ENCODE measurements at regions not wholly inside any gene's neighbourhood (a gene's known extent, or its start where the extent isn't known, plus 50 kb on each side); places are given as distances from the start of the nearest gene placed in this dataset.

DNA sequence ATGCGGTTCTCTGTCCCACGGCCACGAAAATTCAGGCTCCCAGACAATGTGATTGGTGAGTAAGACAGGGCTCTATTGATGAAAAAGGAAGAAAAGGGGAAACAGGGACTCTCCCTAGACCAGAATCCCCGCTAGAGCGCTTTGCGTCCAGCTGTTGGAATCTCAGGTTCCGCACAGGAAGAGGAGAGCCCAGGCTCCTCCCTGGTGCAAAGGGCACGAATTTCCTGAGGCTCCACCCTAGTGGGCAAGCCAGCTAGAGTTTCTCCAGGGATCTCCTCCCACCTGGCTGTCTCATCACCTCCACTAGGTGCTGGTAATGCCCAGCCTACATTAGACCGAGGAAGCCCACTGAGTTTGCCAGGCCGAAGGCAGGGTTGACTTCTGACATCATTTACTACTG is 135.9 kb upstream of the SOX4 start:
- TF ChIP-seq, protein P1, sequence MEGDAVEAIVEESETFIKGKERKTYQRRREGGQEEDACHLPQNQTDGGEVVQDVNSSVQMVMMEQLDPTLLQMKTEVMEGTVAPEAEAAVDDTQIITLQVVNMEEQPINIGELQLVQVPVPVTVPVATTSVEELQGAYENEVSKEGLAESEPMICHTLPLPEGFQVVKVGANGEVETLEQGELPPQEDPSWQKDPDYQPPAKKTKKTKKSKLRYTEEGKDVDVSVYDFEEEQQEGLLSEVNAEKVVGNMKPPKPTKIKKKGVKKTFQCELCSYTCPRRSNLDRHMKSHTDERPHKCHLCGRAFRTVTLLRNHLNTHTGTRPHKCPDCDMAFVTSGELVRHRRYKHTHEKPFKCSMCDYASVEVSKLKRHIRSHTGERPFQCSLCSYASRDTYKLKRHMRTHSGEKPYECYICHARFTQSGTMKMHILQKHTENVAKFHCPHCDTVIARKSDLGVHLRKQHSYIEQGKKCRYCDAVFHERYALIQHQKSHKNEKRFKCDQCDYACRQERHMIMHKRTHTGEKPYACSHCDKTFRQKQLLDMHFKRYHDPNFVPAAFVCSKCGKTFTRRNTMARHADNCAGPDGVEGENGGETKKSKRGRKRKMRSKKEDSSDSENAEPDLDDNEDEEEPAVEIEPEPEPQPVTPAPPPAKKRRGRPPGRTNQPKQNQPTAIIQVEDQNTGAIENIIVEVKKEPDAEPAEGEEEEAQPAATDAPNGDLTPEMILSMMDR (conservative IDR thresholded peaks at IDR 0.05), result no peak
- Mint-ChIP-seq H3K4me3 (no peak overlapping the region), H3K4me1 (peaks cover 6% of the 10 kb centered on the region), H3K27ac (no peak overlapping the region), H3K9me3 (no peaks in the 10 kb centered on the region), H3K27me3 (ENCODE audit: insufficient read depth) (peaks cover 8% of the 10 kb centered on the region), H3K36me3 (ENCODE audit: low read depth) (no peaks in the 10 kb centered on the region)
- Histone ChIP-seq H3K4me3 (ENCODE audit: low read length) (no peak overlapping the region), H3K9me3 (ENCODE audit: control insufficient read depth, low read length) (no peaks in the 10 kb centered on the region), H3K9ac (ENCODE audit: extremely low read depth, low read length, poor library complexity, severe bottlenecking) (no peak overlapping the region), H3K27ac (ENCODE audit: low read depth, low read length) (no peak overlapping the region), H3K36me3 (ENCODE audit: control insufficient read depth, insufficient read depth, low read length) (no peaks in the 10 kb centered on the region), H3K27me3 (ENCODE audit: control insufficient read depth, insufficient read depth, low read length, poor library complexity, severe bottlenecking) (no peaks in the 10 kb centered on the region), H3K4me1 (ENCODE audit: control insufficient read depth, insufficient read depth, low read length) (no peaks in the 10 kb centered on the region)
- no peak for DNase-seq
- WGBS, 2 experiments (ENCODE audit: insufficient coverage in 1 of 2, insufficient read length in 1 of 2), result 95 to 96% methylated on average over 9 to 10 of the region's 10 CpGs

DNA sequence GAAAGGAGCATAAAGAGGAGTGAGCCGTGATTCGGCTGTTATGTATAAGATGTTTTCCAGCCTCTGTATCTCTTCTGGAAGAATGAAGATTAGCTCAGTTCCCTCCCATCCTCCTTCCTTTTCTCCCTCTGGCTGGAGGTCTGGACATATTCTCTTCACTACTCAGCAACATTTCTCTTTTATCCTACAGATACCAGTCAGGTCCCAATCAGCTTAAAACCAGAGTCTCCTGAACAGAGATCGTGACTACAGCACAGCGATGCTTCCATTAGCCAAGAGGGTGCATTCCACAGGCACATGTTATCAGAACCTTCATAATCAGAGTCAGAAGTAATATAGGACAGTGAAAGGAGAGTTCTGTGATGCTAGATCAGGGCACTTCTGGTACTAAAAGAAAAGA is 133.9 kb upstream of the SOX4 start:
- Histone ChIP-seq H3K36me3 (ENCODE audit: control insufficient read depth, insufficient read depth, low read length) (no peaks in the 10 kb centered on the region), H3K27ac (ENCODE audit: low read depth, low read length) (no peak overlapping the region), H3K4me1 (ENCODE audit: control insufficient read depth, insufficient read depth, low read length) (no peaks in the 10 kb centered on the region), H3K9me3 (ENCODE audit: control insufficient read depth, low read length) (no peaks in the 10 kb centered on the region), H3K4me3 (ENCODE audit: low read length) (no peak overlapping the region), H3K27me3 (ENCODE audit: control insufficient read depth, insufficient read depth, low read length, poor library complexity, severe bottlenecking) (no peaks in the 10 kb centered on the region), H3K9ac (ENCODE audit: extremely low read depth, low read length, poor library complexity, severe bottlenecking) (no peak overlapping the region)
- H3K9me3 Mint-ChIP-seq, result no peaks in the 10 kb centered on the region
- no peak overlapping the region for H3K4me3 Mint-ChIP-seq
- H3K27ac Mint-ChIP-seq, result no peak overlapping the region
- 92 to 100% methylated on average over 2 to 4 of the region's 4 CpGs for WGBS, 2 experiments (ENCODE audit: insufficient coverage in 1 of 2, insufficient read length in 1 of 2)
- peaks cover 6% of the 10 kb centered on the region for H3K4me1 Mint-ChIP-seq
- no peak for DNase-seq
- no peaks in the 10 kb centered on the region for H3K36me3 Mint-ChIP-seq (ENCODE audit: low read depth)
- TF ChIP-seq, protein P1 (conservative IDR thresholded peaks at IDR 0.05), result no peak
- H3K27me3 Mint-ChIP-seq (ENCODE audit: insufficient read depth), result peaks cover 8% of the 10 kb centered on the region

DNA sequence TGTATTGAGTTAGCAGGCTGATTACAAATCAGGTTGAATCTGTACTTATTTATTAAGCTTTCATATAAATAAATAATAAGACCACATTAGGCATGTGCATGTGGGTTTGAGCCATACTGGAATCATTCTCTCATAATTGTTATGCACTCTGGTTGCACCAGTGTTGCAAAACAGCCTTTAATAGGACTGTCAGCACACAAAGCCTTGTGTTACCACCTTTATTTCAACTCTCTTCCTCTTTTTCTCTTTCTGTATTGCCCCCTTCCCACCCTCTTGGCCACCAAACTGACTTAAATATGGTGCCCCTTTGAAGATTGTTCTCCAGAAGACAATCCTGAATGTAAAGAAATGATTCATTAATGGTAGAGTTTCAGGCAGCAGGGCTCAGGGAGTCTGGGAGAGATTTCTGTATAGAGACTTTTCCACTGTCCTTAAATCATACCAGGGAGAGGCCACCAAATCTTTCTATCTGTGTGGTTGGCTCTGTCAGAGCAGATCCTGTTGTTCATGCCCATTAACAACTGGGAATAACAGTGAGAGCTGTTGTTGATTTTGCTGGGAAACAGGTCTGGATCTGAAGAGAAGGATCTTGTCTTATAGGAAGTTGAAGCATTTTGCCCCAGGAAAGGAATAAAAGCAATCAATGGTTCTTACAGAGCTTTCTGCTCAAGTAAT is 131.6 kb upstream of the SOX4 start:
- Histone ChIP-seq H3K4me3 (ENCODE audit: low read length) (no peak overlapping the region), H3K4me1 (ENCODE audit: control insufficient read depth, insufficient read depth, low read length) (no peaks in the 10 kb centered on the region), H3K27me3 (ENCODE audit: control insufficient read depth, insufficient read depth, low read length, poor library complexity, severe bottlenecking) (no peaks in the 10 kb centered on the region), H3K36me3 (ENCODE audit: control insufficient read depth, insufficient read depth, low read length) (no peaks in the 10 kb centered on the region), H3K27ac (ENCODE audit: low read depth, low read length) (no peak overlapping the region), H3K9ac (ENCODE audit: extremely low read depth, low read length, poor library complexity, severe bottlenecking) (no peak overlapping the region), H3K9me3 (ENCODE audit: control insufficient read depth, low read length) (no peaks in the 10 kb centered on the region)
- Mint-ChIP-seq H3K36me3 (ENCODE audit: low read depth) (no peaks in the 10 kb centered on the region), H3K4me1 (peaks cover 1% of the 10 kb centered on the region), H3K27me3 (ENCODE audit: insufficient read depth) (peaks cover 10% of the 10 kb centered on the region), H3K4me3 (no peak overlapping the region), H3K9me3 (peaks cover 11% of the 10 kb centered on the region), H3K27ac (no peak overlapping the region)
- TF ChIP-seq, protein P1 (conservative IDR thresholded peaks at IDR 0.05), result no peak
- DNase-seq, result no peak

Data from endodermal cell (in vitro differentiated cells).